ENCODE measurements at regions not wholly inside any gene's neighbourhood (a gene's known extent, or its start where the extent isn't known, plus 50 kb on each side); places are given as distances from the start of the nearest gene placed in this dataset.
"Not testable (repeated sequence)": the region's sequence is repeated elsewhere in the genome, so short reads cannot be mapped to it uniquely, and the experiment has no call there.

- Histone ChIP-seq H3K27me3 (no peaks in the 10 kb centered on the region), H3K36me3 (no peaks in the 10 kb centered on the region), H3K9me3 (no peaks in the 10 kb centered on the region), H3K27ac (no peak overlapping the region), H3K4me3 (no peak overlapping the region), H3K4me1 (no peaks in the 10 kb centered on the region)
- intact Hi-C loops (cut with DNase I; ENCODE audit: low total_unique reads), result no loop called here
- ATAC-seq (no peak), DNase-seq (no peak)
- TF ChIP-seq CTCF (IDR thresholded peaks at IDR 0.05 in 4 of 5, conservative IDR thresholded peaks at IDR 0.05 in 1 of 5) (no peak), POLR2A (IDR thresholded peaks at IDR 0.05) (no peak)
- in situ Hi-C loops (cut with MboI; ENCODE audit: low sequenced_read_pairs in 4 of 4), result no loop called here
Measured at GRCh38 chr1:31485166-31485565, 72.2 kb downstream of the SERINC2 start.

- in situ Hi-C loops (cut with MboI; ENCODE audit: low sequenced_read_pairs in 4 of 4), result no loop called here
- Histone ChIP-seq H3K4me3 (no peak overlapping the region), H3K36me3 (no peaks in the 10 kb centered on the region), H3K4me1 (no peaks in the 10 kb centered on the region), H3K27ac (no peak overlapping the region), H3K27me3 (no peaks in the 10 kb centered on the region), H3K9me3 (no peaks in the 10 kb centered on the region)
- intact Hi-C loops (cut with DNase I; ENCODE audit: low total_unique reads), result no loop called here
- no peak for DNase-seq
- no peak for ATAC-seq
- TF ChIP-seq POLR2A (IDR thresholded peaks at IDR 0.05), result no peak
- TF ChIP-seq CTCF (IDR thresholded peaks at IDR 0.05 in 4 of 5, conservative IDR thresholded peaks at IDR 0.05 in 1 of 5), result no peak
Measured at GRCh38 chr1:31487143-31487542, 74.1 kb downstream of the SERINC2 start.

- intact Hi-C loops (cut with DNase I; ENCODE audit: low total_unique reads) (no loop called here), in situ Hi-C loops (cut with MboI; ENCODE audit: low sequenced_read_pairs in 4 of 4) (no loop called here)
- ATAC-seq (no peak), DNase-seq (no peak)
- H3K4me1 ChIP-seq, result no peaks in the 10 kb centered on the region
- no peaks in the 10 kb centered on the region for H3K36me3 ChIP-seq
- H3K27me3 ChIP-seq, result no peaks in the 10 kb centered on the region
- no peak overlapping the region for H3K27ac ChIP-seq
- TF ChIP-seq CTCF (IDR thresholded peaks at IDR 0.05 in 4 of 5, conservative IDR thresholded peaks at IDR 0.05 in 1 of 5) (no peak), POLR2A (IDR thresholded peaks at IDR 0.05) (no peak)
- no peak overlapping the region for H3K4me3 ChIP-seq
- no peaks in the 10 kb centered on the region for H3K9me3 ChIP-seq
Measured at GRCh38 chr1:31487721-31488293, 74.8 kb downstream of the SERINC2 start.

GRCh38 chr1:31488528-31488927 is 75.5 kb downstream of the SERINC2 start:
- no peak for DNase-seq
- Histone ChIP-seq H3K27me3 (no peaks in the 10 kb centered on the region), H3K4me3 (no peak overlapping the region), H3K4me1 (no peaks in the 10 kb centered on the region), H3K9me3 (no peaks in the 10 kb centered on the region), H3K27ac (no peak overlapping the region), H3K36me3 (no peaks in the 10 kb centered on the region)
- in situ Hi-C loops (cut with MboI; ENCODE audit: low sequenced_read_pairs in 4 of 4) (no loop called here), intact Hi-C loops (cut with DNase I; ENCODE audit: low total_unique reads) (no loop called here)
- no peak for ATAC-seq
- TF ChIP-seq CTCF (IDR thresholded peaks at IDR 0.05 in 4 of 5, conservative IDR thresholded peaks at IDR 0.05 in 1 of 5) (no peak), POLR2A (IDR thresholded peaks at IDR 0.05) (no peak)

GRCh38 chr1:31489575-31489974 is 76.6 kb downstream of the SERINC2 start:
- H3K27ac ChIP-seq; H3K36me3 ChIP-seq; intact Hi-C loops (cut with DNase I; ENCODE audit: low total_unique reads); H3K27me3 ChIP-seq; H3K4me1 ChIP-seq; in situ Hi-C loops (cut with MboI; ENCODE audit: low sequenced_read_pairs in 4 of 4); H3K4me3 ChIP-seq; ATAC-seq; H3K9me3 ChIP-seq; DNase-seq: not testable (repeated sequence)

- H3K27ac ChIP-seq; ATAC-seq; H3K36me3 ChIP-seq; in situ Hi-C loops (cut with MboI; ENCODE audit: low sequenced_read_pairs in 4 of 4); H3K9me3 ChIP-seq; H3K4me3 ChIP-seq; intact Hi-C loops (cut with DNase I; ENCODE audit: low total_unique reads); H3K27me3 ChIP-seq; H3K4me1 ChIP-seq; DNase-seq: not testable (repeated sequence)
Measured at GRCh38 chr1:31490596-31490995, 77.6 kb downstream of the SERINC2 start.

GRCh38 chr1:31495351-31495750 is 81.0 kb upstream of the TINAGL1 start:
- in situ Hi-C loops (cut with MboI; ENCODE audit: low sequenced_read_pairs in 4 of 4); H3K4me3 ChIP-seq: not testable (repeated sequence)

GRCh38 chr1:31495770-31496169 is 80.5 kb upstream of the TINAGL1 start:
- H3K9me3 ChIP-seq; H3K36me3 ChIP-seq; H3K4me3 ChIP-seq; DNase-seq; H3K4me1 ChIP-seq; ATAC-seq; in situ Hi-C loops (cut with MboI; ENCODE audit: low sequenced_read_pairs in 4 of 4); H3K27ac ChIP-seq; H3K27me3 ChIP-seq; intact Hi-C loops (cut with DNase I; ENCODE audit: low total_unique reads): not testable (repeated sequence)

More at GRCh38 chr1:31495351-31495750, 81.0 kb upstream of the TINAGL1 start:
- ATAC-seq; intact Hi-C loops (cut with DNase I; ENCODE audit: low total_unique reads); H3K36me3 ChIP-seq; H3K4me1 ChIP-seq; H3K27ac ChIP-seq; H3K9me3 ChIP-seq; H3K27me3 ChIP-seq; DNase-seq: not testable (repeated sequence)
